A549 (cell line): ENCODE measurements at regions not wholly inside any gene's neighbourhood (a gene's known extent, or its start where the extent isn't known, plus 50 kb on each side); places are given as distances from the start of the nearest gene placed in this dataset.

ENCODE experiments used
- ATAC-seq, 2 experiments: fragments of 200-7000 bp in 1 of 2; fragments of >200 bp in 1 of 2; cut with Nextera tagmentation in 1 of 2; cut with Tn5 transposase in 1 of 2; 3 replicates each; pipeline versions ENCODE4 v1.8.0 to v1.9.1; 2018 to 2020; ENCODE audit warnings: mild to moderate bottlenecking in 1 of 2, moderate library complexity in 1 of 2
- CTCF ChIA-PET: fragments of 300-600 bp; sonication (Branson Sonifier 250); formaldehyde crosslinking; extraction: SDS; loops from one replicate; lab custom pipeline; 2021; ENCODE audit warnings: antibody characterized with exemption, inconsistent platforms; lab: Yijun Ruan, JAX
- POLR2A ChIA-PET: fragments of 350-600 bp; formaldehyde crosslinking; extraction: SDS; loops from one replicate; lab custom pipeline; 2021; ENCODE audit warnings: antibody characterized with exemption, inconsistent platforms; lab: Yijun Ruan, JAX
- DNase-seq, 2 experiments: peaks; one replicate each; pipeline versions ENCODE4 v3.0.0 to v3.0.0-alpha.2; 2011 to 2016; ENCODE audit warnings: low read depth in 1 of 2, low spot score in 1 of 2
- FAIRE-seq: peaks from 2 replicates; lab custom pipeline; 2011; peaks lifted over from hg19 to GRCh38; lab: Jason Lieb, UNC
- H3K27ac ChIP-seq, 2 experiments: fragments of >200 bp; sonication (Bioruptor Twin); formaldehyde crosslinking; 3 replicates each; pipeline ENCODE4 v1.5.1; 2016 to 2017
- H3K4me1 ChIP-seq: fragments of >200 bp; sonication (Bioruptor Twin); formaldehyde crosslinking; 3 replicates; pipeline ENCODE4 v1.6.1; 2016
- H3K4me2 ChIP-seq: fragments of >200 bp; sonication (Bioruptor Twin); formaldehyde crosslinking; 3 replicates; pipeline ENCODE4 v1.6.1; 2016
- H3K4me3 ChIP-seq: fragments of >200 bp; sonication (Bioruptor Twin); formaldehyde crosslinking; 3 replicates; pipeline ENCODE4 v1.5.1; 2016
- H3K9me3 ChIP-seq: fragments of >200 bp; sonication (Bioruptor Twin); formaldehyde crosslinking; 3 replicates; pipeline ENCODE4 v1.6.1; 2016
- ATOH8 ChIP-seq: fragments of 250-450 bp; sonication (Bioruptor Pico); IDR thresholded peaks from 2 replicates; pipeline ENCODE4 v1.5.0; 2020; ENCODE audit warnings: low read depth, mild to moderate bottlenecking, moderate library complexity
- BHLHE40 ChIP-seq: IDR thresholded peaks from 2 replicates; pipeline ENCODE4 v1.6.1; 2012; ENCODE audit warnings: low read depth, low read length, inconsistent platforms
- CEBPB ChIP-seq, 2 experiments: fragments of >200 bp in 1 of 2; sonication (Bioruptor Twin) in 1 of 2; formaldehyde crosslinking in 1 of 2; IDR thresholded peaks; 2 replicates each; pipeline ENCODE4 v1.6.1; 2012 to 2016
- CHD4 ChIP-seq: fragments of 200-600 bp; sonication (generic); IDR thresholded peaks from 2 replicates; pipeline ENCODE4 v1.6.1; 2016; ENCODE audit warnings: antibody characterized with exemption, mild to moderate bottlenecking, borderline replicate concordance
- EHF ChIP-seq: fragments of 250-450 bp; sonication (Bioruptor Pico); IDR thresholded peaks from 2 replicates; pipeline ENCODE4 v1.5.0; 2020; ENCODE audit warnings: mild to moderate bottlenecking
- EHMT2 ChIP-seq: fragments of 200-600 bp; sonication (generic); IDR thresholded peaks from 2 replicates; pipeline ENCODE4 v1.6.1; 2016; ENCODE audit warnings: antibody characterized with exemption, low read depth, mild to moderate bottlenecking, moderate library complexity
- ELK1 ChIP-seq: fragments of 150-350 bp; IDR thresholded peaks from 2 replicates; pipeline ENCODE4 v1.6.1; 2014; ENCODE audit warnings: low read depth, mild to moderate bottlenecking, low read length
- EP300 ChIP-seq, 2 experiments: fragments of >200 bp; sonication (Bioruptor Twin); formaldehyde crosslinking; IDR thresholded peaks; 2 replicates in 1 of 2; 3 replicates in 1 of 2; pipeline ENCODE4 v1.6.1; 2016 to 2017
- ESRRA ChIP-seq: fragments of 150-350 bp; IDR thresholded peaks from 2 replicates; pipeline ENCODE4 v1.6.1; 2014; ENCODE audit warnings: mild to moderate bottlenecking, low read length, borderline replicate concordance
- FOSB ChIP-seq: fragments of 250-450 bp; sonication (Bioruptor Pico); IDR thresholded peaks from 2 replicates; pipeline ENCODE4 v1.5.0; 2020; ENCODE audit warnings: mild to moderate bottlenecking, moderate library complexity
- FOSL2 ChIP-seq, 2 experiments: fragments of 450-650 bp in 1 of 2; fragments of >200 bp in 1 of 2; sonication (Bioruptor Twin) in 1 of 2; formaldehyde crosslinking; IDR thresholded peaks; 2 replicates each; pipeline versions ENCODE4 v1.5.0 to v1.6.1; 2016 to 2020; ENCODE audit warnings: mild to moderate bottlenecking in 1 of 2, moderate library complexity in 1 of 2
- FOXS1 ChIP-seq: fragments of 250-450 bp; sonication (Bioruptor Pico); IDR thresholded peaks from 2 replicates; pipeline ENCODE4 v1.5.0; 2020; ENCODE audit warnings: mild to moderate bottlenecking, moderate library complexity
- GATA3 ChIP-seq: IDR thresholded peaks from 2 replicates; pipeline ENCODE4 v1.6.1; 2012; ENCODE audit warnings: borderline replicate concordance
- HOXB13 ChIP-seq: fragments of 250-450 bp; sonication (Bioruptor Pico); IDR thresholded peaks from 2 replicates; pipeline ENCODE4 v1.5.0; 2020; ENCODE audit warnings: low read depth, mild to moderate bottlenecking, moderate library complexity
- JUN ChIP-seq, 2 experiments: fragments of >200 bp; sonication (Bioruptor Twin); formaldehyde crosslinking; IDR thresholded peaks; 2 replicates in 1 of 2; 3 replicates in 1 of 2; pipeline ENCODE4 v1.6.1; 2016 to 2017
- MAFK ChIP-seq: fragments of 450-650 bp; IDR thresholded peaks from 2 replicates; pipeline ENCODE4 v1.6.1; 2014; ENCODE audit not compliant: partially characterized antibody
- MYC ChIP-seq: IDR thresholded peaks from 2 replicates; pipeline ENCODE4 v1.6.1; 2012; ENCODE audit warnings: mild to moderate bottlenecking, inconsistent platforms, low read length, improper control_type of control experiment, borderline replicate concordance
- NPAS2 ChIP-seq: fragments of 250-450 bp; sonication (Bioruptor Pico); IDR thresholded peaks from 2 replicates; pipeline ENCODE4 v1.8.0; 2022; ENCODE audit warnings: mild to moderate bottlenecking, moderate library complexity, borderline replicate concordance
- NR3C1 ChIP-seq: fragments of >200 bp; sonication (Bioruptor Twin); formaldehyde crosslinking; IDR thresholded peaks from 3 replicates; pipeline ENCODE4 v1.6.1; 2017
- PBX3 ChIP-seq: IDR thresholded peaks from 2 replicates; pipeline ENCODE4 v1.6.1; 2012
- POLR2AphosphoS2 ChIP-seq: conservative IDR thresholded peaks from 2 replicates; pipeline ENCODE4 v1.6.1; 2012; ENCODE audit warnings: low read length, improper control_type of control experiment, inconsistent platforms
- SREBF2 ChIP-seq: fragments of 450-650 bp; IDR thresholded peaks from 2 replicates; pipeline ENCODE4 v1.6.1; 2014; ENCODE audit warnings: mild to moderate bottlenecking, moderate library complexity
- TP53 ChIP-seq: fragments of 250-450 bp; sonication (Bioruptor Pico); IDR thresholded peaks from 2 replicates; pipeline ENCODE4 v1.5.0; 2021; ENCODE audit warnings: mild to moderate bottlenecking, moderate library complexity
- ZC3H11A ChIP-seq: fragments of 450-650 bp; IDR thresholded peaks from 2 replicates; pipeline ENCODE4 v1.6.1; 2014; ENCODE audit warnings: antibody characterized with exemption, mild to moderate bottlenecking
- ZNF302 ChIP-seq: fragments of 250-450 bp; sonication (Bioruptor Pico); IDR thresholded peaks from 2 replicates; pipeline ENCODE4 v1.9.0; 2021; ENCODE audit warnings: inconsistent platforms, mild to moderate bottlenecking, moderate library complexity
- WGBS: methylation state at CpG from one replicate; pipeline ENCODE4 v1.1.6; 2017; ENCODE audit errors: missing lambda C conversion rate; 5-methylcytosine and 5-hydroxymethylcytosine counted together
- TF ChIP-seq, protein P1 (sequence below): fragments of >200 bp; sonication (Bioruptor Twin); formaldehyde crosslinking; IDR thresholded peaks from 2 replicates; pipeline ENCODE4 v1.6.1; 2016

DNA sequence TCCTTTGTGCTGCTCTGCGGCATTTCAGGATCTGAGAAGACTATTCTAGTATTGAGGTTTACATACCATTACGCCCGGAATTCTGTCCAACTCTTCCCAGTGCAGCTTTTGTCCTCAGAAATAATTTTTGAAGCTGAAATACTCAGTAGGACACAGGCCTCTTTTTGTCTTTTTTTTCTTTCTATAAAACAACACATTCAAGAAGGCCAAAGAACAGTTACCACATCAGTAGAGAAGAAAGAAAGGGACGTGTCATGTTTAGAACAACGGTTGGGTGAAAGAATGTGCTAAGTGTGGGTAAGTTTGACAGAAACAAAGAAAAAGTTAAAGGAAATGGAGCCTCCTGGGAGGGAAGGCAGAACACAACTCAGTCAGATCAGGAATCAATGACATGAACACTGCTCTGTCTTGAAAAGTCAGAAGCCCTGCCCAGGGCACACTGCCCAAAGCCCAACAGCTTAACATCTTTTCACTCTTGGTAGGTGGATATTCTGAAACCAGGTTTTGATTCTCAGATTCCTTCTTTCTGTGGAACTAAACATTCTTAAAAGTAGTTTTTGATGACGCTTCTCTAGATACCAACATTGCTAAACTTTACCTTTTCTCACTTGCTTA is 198.6 kb upstream of the CWC22 start:
- Histone ChIP-seq H3K9me3 (no peaks in the 10 kb centered on the region), H3K4me1 (no peaks in the 10 kb centered on the region), H3K4me3 (no peak overlapping the region), H3K27ac (no peak overlapping the region), H3K4me2 (no peak overlapping the region)
- TF ChIP-seq, protein P1, sequence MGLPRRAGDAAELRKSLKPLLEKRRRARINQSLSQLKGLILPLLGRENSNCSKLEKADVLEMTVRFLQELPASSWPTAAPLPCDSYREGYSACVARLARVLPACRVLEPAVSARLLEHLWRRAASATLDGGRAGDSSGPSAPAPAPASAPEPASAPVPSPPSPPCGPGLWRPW, result no peak
- TF ChIP-seq CEBPB (IDR thresholded peaks at IDR 0.05), result no peak
- TF ChIP-seq PBX3, result no peak
- TF ChIP-seq HOXB13, result no peak
- no peak for TF ChIP-seq EP300 (IDR thresholded peaks at IDR 0.05)
- no peak for TF ChIP-seq TP53
- no peak for TF ChIP-seq ATOH8 (CRISPR knock-in tag)
- no peak for TF ChIP-seq SREBF2
- no peak for TF ChIP-seq FOSB (CRISPR knock-in tag)
- TF ChIP-seq ZC3H11A, result no peak
- no peak for TF ChIP-seq CHD4
- no peak for TF ChIP-seq MAFK
- TF ChIP-seq ZNF302, result no peak
- no peak for TF ChIP-seq JUN (IDR thresholded peaks at IDR 0.05)
- TF ChIP-seq NR3C1, result no peak
- no peak for TF ChIP-seq NPAS2
- TF ChIP-seq BHLHE40, result no peak
- TF ChIP-seq MYC, result no peak
- TF ChIP-seq EHMT2, result no peak
- TF ChIP-seq GATA3, result no peak
- CTCF ChIA-PET, result interaction anchor here (1.2 kb wide), 1 partner anchor 13 kb away, joined by 4 read pairs; no protein-coding TSS in a partner anchor
- no peak for ATAC-seq
- 59% methylated on average over 6 of the region's 6 CpGs for WGBS
- POLR2A ChIA-PET, result no interaction called here
- no peak for DNase-seq
- FAIRE-seq, result no peak

GRCh38 chr2:180203972-180204371 is 196.9 kb upstream of the CWC22 start:
- TF ChIP-seq ESRRA, result no peak
- no peak for TF ChIP-seq ELK1
- TF ChIP-seq ATOH8 (CRISPR knock-in tag), result no peak
- TF ChIP-seq FOSL2 (IDR thresholded peaks at IDR 0.05), result no peak
- no peak for TF ChIP-seq FOSL2 (CRISPR knock-in tag; IDR thresholded peaks at IDR 0.05)
- TF ChIP-seq EHF, result no peak
- no peak for TF ChIP-seq POLR2AphosphoS2
- TF ChIP-seq FOXS1, result no peak
- H3K4me1 ChIP-seq, result no peaks in the 10 kb centered on the region
- DNase-seq (no peak), ATAC-seq (no peak), FAIRE-seq (no peak)
- H3K4me3 ChIP-seq, result no peak overlapping the region
- WGBS, result 81% methylated on average over 2 of the region's 2 CpGs
- ChIA-PET POLR2A (no interaction called here), CTCF (no interaction called here)
- H3K4me2 ChIP-seq, result no peak overlapping the region
- H3K27ac ChIP-seq, result no peak overlapping the region
- H3K9me3 ChIP-seq, result no peaks in the 10 kb centered on the region
